IMR-90 (cell line): ENCODE measurements at regions not wholly inside any gene's neighbourhood (a gene's known extent, or its start where the extent isn't known, plus 50 kb on each side); places are given as distances from the start of the nearest gene placed in this dataset.
A peak's percentile ranks its signal among the peaks of the same experiment; 100 is the strongest.

Source experiments
- ATAC-seq: fragments of 200-7000 bp; cut with Tn5 transposase; 2 replicates; pipeline ENCODE4 v1.9.1; 2020; ENCODE audit warnings: low read depth, mild to moderate bottlenecking, moderate library complexity
- BruUV-seq: library from RNA; stranded (reverse); fragments of 400-500 nt; replicated peaks from 2 replicates; lab custom pipeline; 2021; lab: Mats Ljungman, UMichigan
- CTCF ChIA-PET: fragments of 300-600 bp; formaldehyde crosslinking; extraction: SDS; loops from one replicate; lab custom pipeline; 2021; ENCODE audit warnings: antibody characterized with exemption; lab: Yijun Ruan, JAX
- POLR2A ChIA-PET: fragments of 300-600 bp; sonication (Branson Sonifier 250); formaldehyde crosslinking; loops from one replicate; lab custom pipeline; 2022; ENCODE audit warnings: antibody characterized with exemption; ENCODE audit not compliant: unreplicated experiment; lab: Charles Lee
- DNase-seq: peaks from one replicate; pipeline ENCODE4 v3.0.0; 2013
- H2AFZ ChIP-seq: replicated peaks from 2 replicates; pipeline ENCODE3; 2013; ENCODE audit warnings: low read length, mild to moderate bottlenecking; ENCODE audit not compliant: poor library complexity
- H2AK5ac ChIP-seq: 2 replicates; pipeline ENCODE4 v1.6.1; 2013; ENCODE audit warnings: low read depth, low read length, inconsistent platforms
- H2AK9ac ChIP-seq: replicated peaks from 2 replicates; pipeline ENCODE3; 2013; ENCODE audit warnings: mild to moderate bottlenecking, low read depth, low read length, moderate library complexity; ENCODE audit not compliant: poor library complexity
- H2BK120ac ChIP-seq: 2 replicates; pipeline ENCODE4 v1.6.1; 2013; ENCODE audit warnings: low read depth, low read length, inconsistent platforms
- H2BK15ac ChIP-seq: 3 replicates; pipeline ENCODE4 v1.6.1; 2013; ENCODE audit warnings: low read depth, low read length, inconsistent platforms
- H2BK20ac ChIP-seq: 2 replicates; pipeline ENCODE4 v1.6.1; 2013; ENCODE audit warnings: low read depth, mild to moderate bottlenecking, inconsistent platforms, low read length, moderate library complexity
- H2BK5ac ChIP-seq: 2 replicates; pipeline ENCODE4 v1.6.1; 2013; ENCODE audit warnings: mild to moderate bottlenecking, low read depth, low read length, inconsistent platforms; ENCODE audit not compliant: poor library complexity, severe bottlenecking
- H3K14ac ChIP-seq: replicated peaks from 2 replicates; pipeline ENCODE4 v1.6.1; 2013; ENCODE audit warnings: low read depth, low read length, inconsistent platforms
- H3K18ac ChIP-seq: 2 replicates; pipeline ENCODE4 v1.6.1; 2013; ENCODE audit warnings: low read depth, low read length, control low read depth
- H3K23ac ChIP-seq: 2 replicates; pipeline ENCODE4 v1.6.1; 2013; ENCODE audit warnings: low read depth, low read length, inconsistent platforms
- H3K27ac ChIP-seq: 2 replicates; pipeline ENCODE4 v1.5.1; 2013; ENCODE audit warnings: mild to moderate bottlenecking, control low read depth, low read length; ENCODE audit not compliant: insufficient read depth
- H3K27me3 ChIP-seq: 2 replicates; pipeline ENCODE4 v1.6.1; 2013; ENCODE audit warnings: low read length; ENCODE audit not compliant: control insufficient read depth, insufficient read depth
- H3K36me3 ChIP-seq: 2 replicates; pipeline ENCODE4 v1.6.1; 2013; ENCODE audit warnings: low read length, mixed read lengths; ENCODE audit not compliant: control insufficient read depth, insufficient read depth
- H3K4ac ChIP-seq: 2 replicates; pipeline ENCODE4 v1.6.1; 2013; ENCODE audit warnings: low read depth, low read length, inconsistent platforms
- H3K4me1 ChIP-seq: 2 replicates; pipeline ENCODE4 v1.6.1; 2013; ENCODE audit warnings: low read length, mixed read lengths; ENCODE audit not compliant: control insufficient read depth, insufficient read depth
- H3K4me2 ChIP-seq: 2 replicates; pipeline ENCODE4 v1.6.1; 2013; ENCODE audit warnings: low read depth, mild to moderate bottlenecking, control low read depth, low read length, moderate library complexity
- H3K4me3 ChIP-seq: 2 replicates; pipeline ENCODE4 v1.5.1; 2013; ENCODE audit warnings: low read depth, mild to moderate bottlenecking, control low read depth, low read length, moderate library complexity; ENCODE audit not compliant: insufficient read depth
- H3K56ac ChIP-seq: 2 replicates; pipeline ENCODE4 v1.6.1; 2013; ENCODE audit warnings: low read length, inconsistent platforms; ENCODE audit not compliant: insufficient read depth; ENCODE audit errors: extremely low read depth
- H3K79me1 ChIP-seq, 2 experiments: 2 replicates each; pipeline ENCODE4 v1.6.1; 2013; ENCODE audit warnings: low read length in 2 of 2, inconsistent platforms in 1 of 2, low read depth in 1 of 2
- H3K9ac ChIP-seq: 2 replicates; pipeline ENCODE4 v1.6.1; 2013; ENCODE audit warnings: low read depth, low read length, control low read depth
- H3K9me1 ChIP-seq: 2 replicates; pipeline ENCODE4 v1.6.1; 2013; ENCODE audit warnings: low read length, inconsistent platforms; ENCODE audit not compliant: insufficient read depth
- H3K9me3 ChIP-seq: 2 replicates; pipeline ENCODE4 v1.6.1; 2013; ENCODE audit warnings: low read length; ENCODE audit not compliant: control insufficient read depth, insufficient read depth
- H4K20me1 ChIP-seq: 2 replicates; pipeline ENCODE4 v1.6.1; 2013; ENCODE audit warnings: low read length, inconsistent platforms; ENCODE audit not compliant: insufficient read depth
- H4K5ac ChIP-seq: 2 replicates; pipeline ENCODE4 v1.6.1; 2013; ENCODE audit warnings: mild to moderate bottlenecking, low read depth, low read length, control low read depth
- H4K8ac ChIP-seq, 2 experiments: 2 replicates each; pipeline ENCODE4 v1.6.1; 2013; ENCODE audit warnings: low read depth in 2 of 2, low read length in 2 of 2, control low read depth in 1 of 2, inconsistent platforms in 1 of 2
- H4K91ac ChIP-seq: 2 replicates; pipeline ENCODE4 v1.6.1; 2013; ENCODE audit warnings: low read depth, low read length, inconsistent platforms; ENCODE audit not compliant: insufficient read depth
- BHLHE40 ChIP-seq: fragments of 150-350 bp; IDR thresholded peaks from 2 replicates; pipeline ENCODE4 v1.6.1; 2016; ENCODE audit warnings: mild to moderate bottlenecking, low read depth, low read length
- CEBPB ChIP-seq: IDR thresholded peaks from 2 replicates; pipeline ENCODE4 v1.6.1; 2012; ENCODE audit warnings: low read depth, low read length, improper control_type of control experiment
- FOS ChIP-seq: fragments of 150-350 bp; IDR thresholded peaks from 2 replicates; pipeline ENCODE4 v1.6.1; 2016; ENCODE audit warnings: low read depth, low read length
- MAFK ChIP-seq: IDR thresholded peaks from 2 replicates; pipeline ENCODE4 v1.6.1; 2012; ENCODE audit warnings: low read depth, low read length, improper control_type of control experiment
- MXI1 ChIP-seq: IDR thresholded peaks from 2 replicates; pipeline ENCODE4 v1.6.1; 2012; ENCODE audit warnings: low read depth, mild to moderate bottlenecking, low read length, moderate library complexity, borderline replicate concordance
- POLR2A ChIP-seq: IDR thresholded peaks from 2 replicates; pipeline ENCODE4 v1.6.1; 2012; ENCODE audit warnings: mild to moderate bottlenecking, low read depth, low read length
- RAD21 ChIP-seq: IDR thresholded peaks from 2 replicates; pipeline ENCODE4 v1.6.1; 2012; ENCODE audit warnings: low read length, improper control_type of control experiment
- WGBS, 2 experiments: methylation state at CpG; one replicate each; pipeline versions ENCODE4 v1.1.5 to v1.1.7; 2013; ENCODE audit warnings: missing lambda C conversion rate in 2 of 2; ENCODE audit not compliant: insufficient read length in 1 of 2; ENCODE audit errors: extremely low coverage in 2 of 2; 5-methylcytosine and 5-hydroxymethylcytosine counted together
- dilution Hi-C: fragments of 300-500 bp; cut with HindIII; formaldehyde crosslinking; loops from one replicate; pipeline ENCODE4 v1.14.3; 2018; ENCODE audit warnings: low sequenced_read_pairs; ENCODE audit not compliant: unreplicated experiment
- in situ Hi-C: fragments of 300-500 bp; cut with MboI; formaldehyde crosslinking; loops from 3 replicates; pipeline ENCODE4 v1.14.3; 2019; ENCODE audit warnings: low sequenced_read_pairs, inconsistent platforms, mixed read lengths
- intact Hi-C: fragments of 100-400 bp; cut with micrococcal nuclease; formaldehyde crosslinking; loops from 2 replicates; pipeline ENCODE4 v1.10.0; 2022

GRCh38 chr17:77887110-77887463 lies 71.4 kb upstream of the TNRC6C start:
- BruUV-seq, result no TSS peak
- no peak overlapping the region for H2BK5ac ChIP-seq
- H4K8ac ChIP-seq, result peak overlapping the region; percentile 2 to 26; a peak in 2 of 4 replicates
- 80% methylated on average over 1 of the region's 4 CpGs; no CpG with 5 or more reads in 1 of the 2 experiments for WGBS, 2 experiments
- H3K9me1 ChIP-seq, result no peaks in the 10 kb centered on the region
- no peak overlapping the region for H2BK15ac ChIP-seq
- no peak overlapping the region for H2AK5ac ChIP-seq
- peak overlapping the region; percentile 92 for H2AFZ ChIP-seq
- no peaks in the 10 kb centered on the region for H3K79me1 ChIP-seq
- intact Hi-C loops, result no loop called here
- no peak overlapping the region for H4K91ac ChIP-seq
- H3K27ac ChIP-seq, result no peak overlapping the region
- no peaks in the 10 kb centered on the region for H3K4me1 ChIP-seq
- ChIA-PET CTCF (interaction anchor here (0.6 kb wide), 1 partner anchor 344 kb away, joined by 4 read pairs; no protein-coding TSS in a partner anchor), POLR2A (no interaction called here)
- no peak overlapping the region; the same call in 1 of the 2 replicates for H3K4me3 ChIP-seq
- H3K18ac ChIP-seq, result no peak overlapping the region
- no peak overlapping the region for H3K9ac ChIP-seq
- peak overlapping the region; percentile 79 for H3K4me2 ChIP-seq
- H3K4ac ChIP-seq, result no peak overlapping the region
- dilution Hi-C loops, result no loop called here
- DNase-seq (no peak), ATAC-seq (peak; percentile 28)
- no peak overlapping the region for H3K14ac ChIP-seq
- no peaks in the 10 kb centered on the region for H3K36me3 ChIP-seq
- no peak overlapping the region for H2BK120ac ChIP-seq
- TF ChIP-seq POLR2A (no peak), BHLHE40 (no peak), MAFK (no peak), RAD21 (no peak), CEBPB (no peak), FOS (no peak), MXI1 (no peak)
- no peak overlapping the region for H2AK9ac ChIP-seq
- H3K9me3 ChIP-seq, result no peaks in the 10 kb centered on the region
- H4K20me1 ChIP-seq, result no peaks in the 10 kb centered on the region; the same call in 1 of the 2 replicates
- in situ Hi-C loops, result no loop called here
- H3K23ac ChIP-seq, result no peak overlapping the region
- H4K5ac ChIP-seq, result no peak overlapping the region
- no peak overlapping the region for H3K56ac ChIP-seq
- peaks cover 53% of the 10 kb centered on the region for H3K27me3 ChIP-seq
- no peak overlapping the region for H2BK20ac ChIP-seq
